ENCODE measurements at regions not wholly inside any gene's neighbourhood (a gene's known extent, or its start where the extent isn't known, plus 50 kb on each side); places are given as distances from the start of the nearest gene placed in this dataset.

DNA sequence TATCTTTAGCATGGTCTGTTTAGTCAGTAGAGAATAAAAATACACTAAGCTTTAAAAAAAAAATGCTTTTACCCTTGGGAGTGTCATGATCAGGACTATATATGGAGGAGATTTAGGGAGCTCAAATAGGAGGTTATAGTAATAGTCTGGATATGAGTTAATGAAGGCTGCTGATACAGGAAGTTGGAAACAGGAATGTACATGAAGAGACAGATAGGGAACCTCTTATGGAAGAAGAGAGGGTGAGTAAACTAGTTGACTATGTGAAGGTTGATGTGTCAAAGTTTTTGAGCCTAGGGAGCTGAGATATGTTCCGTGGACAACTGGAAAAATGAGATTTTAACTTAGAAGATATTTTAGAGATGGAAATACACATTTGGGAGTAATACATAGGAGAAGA is 472.0 kb upstream of the FZD8 start:
- TF ChIP-seq, protein P1, sequence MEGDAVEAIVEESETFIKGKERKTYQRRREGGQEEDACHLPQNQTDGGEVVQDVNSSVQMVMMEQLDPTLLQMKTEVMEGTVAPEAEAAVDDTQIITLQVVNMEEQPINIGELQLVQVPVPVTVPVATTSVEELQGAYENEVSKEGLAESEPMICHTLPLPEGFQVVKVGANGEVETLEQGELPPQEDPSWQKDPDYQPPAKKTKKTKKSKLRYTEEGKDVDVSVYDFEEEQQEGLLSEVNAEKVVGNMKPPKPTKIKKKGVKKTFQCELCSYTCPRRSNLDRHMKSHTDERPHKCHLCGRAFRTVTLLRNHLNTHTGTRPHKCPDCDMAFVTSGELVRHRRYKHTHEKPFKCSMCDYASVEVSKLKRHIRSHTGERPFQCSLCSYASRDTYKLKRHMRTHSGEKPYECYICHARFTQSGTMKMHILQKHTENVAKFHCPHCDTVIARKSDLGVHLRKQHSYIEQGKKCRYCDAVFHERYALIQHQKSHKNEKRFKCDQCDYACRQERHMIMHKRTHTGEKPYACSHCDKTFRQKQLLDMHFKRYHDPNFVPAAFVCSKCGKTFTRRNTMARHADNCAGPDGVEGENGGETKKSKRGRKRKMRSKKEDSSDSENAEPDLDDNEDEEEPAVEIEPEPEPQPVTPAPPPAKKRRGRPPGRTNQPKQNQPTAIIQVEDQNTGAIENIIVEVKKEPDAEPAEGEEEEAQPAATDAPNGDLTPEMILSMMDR (IDR thresholded peaks at IDR 0.05) = no peak
- TF ChIP-seq POLR2A (IDR thresholded peaks at IDR 0.05) = no peak

All from Peyer's patch (tissue), 4 donors.